Trophoblast cell (in vitro differentiated cells and primary cell): ENCODE measurements at regions not wholly inside any gene's neighbourhood (a gene's known extent, or its start where the extent isn't known, plus 50 kb on each side); places are given as distances from the start of the nearest gene placed in this dataset.

ENCODE experiments used
- DNase-seq, 2 donors: peaks; one replicate each; pipeline ENCODE4 v3.0.0-alpha.2; 2016
- H2AFZ ChIP-seq: 2 replicates; pipeline ENCODE4 v1.6.1; 2013; ENCODE audit warnings: low read length, moderate library complexity, mild to moderate bottlenecking; ENCODE audit not compliant: insufficient read depth, poor library complexity
- H2AK5ac ChIP-seq: 2 replicates; pipeline ENCODE4 v1.6.1; 2013; ENCODE audit warnings: mild to moderate bottlenecking, low read length
- H2BK120ac ChIP-seq: 2 replicates; pipeline ENCODE4 v1.6.1; 2013; ENCODE audit warnings: low read length, mild to moderate bottlenecking, moderate library complexity; ENCODE audit not compliant: insufficient read depth, poor library complexity
- H2BK12ac ChIP-seq: 2 replicates; pipeline ENCODE4 v1.6.1; 2013; ENCODE audit warnings: mild to moderate bottlenecking, low read length, moderate library complexity
- H2BK5ac ChIP-seq: 2 replicates; pipeline ENCODE4 v1.6.1; 2013; ENCODE audit warnings: low read length, low read depth, moderate library complexity, mild to moderate bottlenecking; ENCODE audit not compliant: poor library complexity
- H3K14ac ChIP-seq: 2 replicates; pipeline ENCODE4 v1.6.1; 2013; ENCODE audit warnings: mild to moderate bottlenecking, low read length
- H3K18ac ChIP-seq: 2 replicates; pipeline ENCODE4 v1.6.1; 2013; ENCODE audit warnings: mild to moderate bottlenecking, low read length
- H3K23ac ChIP-seq: 2 replicates; pipeline ENCODE4 v1.6.1; 2013; ENCODE audit warnings: low read length
- H3K27ac ChIP-seq: 2 replicates; pipeline ENCODE4 v1.5.1; 2013; ENCODE audit warnings: low read depth, mild to moderate bottlenecking, inconsistent platforms, low read length, moderate library complexity
- H3K27me3 ChIP-seq: 2 replicates; pipeline ENCODE4 v1.6.1; 2013; ENCODE audit warnings: inconsistent platforms, mild to moderate bottlenecking, low read length, moderate library complexity; ENCODE audit not compliant: insufficient read depth
- H3K36me3 ChIP-seq, 2 experiments: 1 replicate in 1 of 2; 2 replicates in 1 of 2; pipeline ENCODE4 v1.6.1; 2013; ENCODE audit warnings: low read length in 2 of 2, mild to moderate bottlenecking in 2 of 2, moderate library complexity in 1 of 2; ENCODE audit not compliant: insufficient read depth in 2 of 2, control insufficient read depth in 1 of 2
- H3K4ac ChIP-seq: 2 replicates; pipeline ENCODE4 v1.6.1; 2013; ENCODE audit warnings: low read depth, mild to moderate bottlenecking, low read length, moderate library complexity
- H3K4me1 ChIP-seq, 2 experiments: 1 replicate in 1 of 2; 2 replicates in 1 of 2; pipeline ENCODE4 v1.6.1; 2013; ENCODE audit warnings: low read length in 2 of 2, mild to moderate bottlenecking in 2 of 2, moderate library complexity in 1 of 2; ENCODE audit not compliant: insufficient read depth in 2 of 2, control insufficient read depth in 1 of 2
- H3K4me2 ChIP-seq: 2 replicates; pipeline ENCODE4 v1.6.1; 2013; ENCODE audit warnings: inconsistent platforms, mild to moderate bottlenecking, low read length, moderate library complexity
- H3K4me3 ChIP-seq: 2 replicates; pipeline ENCODE4 v1.5.1; 2013; ENCODE audit warnings: mild to moderate bottlenecking, low read depth, low read length, inconsistent platforms
- H3K79me1 ChIP-seq: one replicate; pipeline ENCODE4 v1.6.1; 2013; ENCODE audit warnings: low read length
- H3K79me2 ChIP-seq: 2 replicates; pipeline ENCODE4 v1.6.1; 2013; ENCODE audit warnings: low read length, mild to moderate bottlenecking; ENCODE audit not compliant: control insufficient read depth, insufficient read depth, poor library complexity
- H3K9ac ChIP-seq: 2 replicates; pipeline ENCODE4 v1.6.1; 2013; ENCODE audit warnings: mild to moderate bottlenecking, low read length
- H3K9me3 ChIP-seq: 2 replicates; pipeline ENCODE4 v1.6.1; 2013; ENCODE audit warnings: low read depth, mild to moderate bottlenecking, control low read depth, inconsistent platforms, low read length; ENCODE audit not compliant: insufficient read depth
- H4K12ac ChIP-seq: 2 replicates; pipeline ENCODE4 v1.6.1; 2013; ENCODE audit warnings: low read depth, mild to moderate bottlenecking, low read length, moderate library complexity
- H4K8ac ChIP-seq: 2 replicates; pipeline ENCODE4 v1.6.1; 2013; ENCODE audit warnings: low read depth, mild to moderate bottlenecking, low read length, moderate library complexity
- H4K91ac ChIP-seq: one replicate; pipeline ENCODE4 v1.6.1; 2013; ENCODE audit warnings: low read depth, mild to moderate bottlenecking, low read length, moderate library complexity
- WGBS: extraction: QIAGEN DNeasy Blood & Tissue Kit; methylation state at CpG from one replicate; pipeline ENCODE4 v1.1.7; 2013; ENCODE audit warnings: missing lambda C conversion rate; ENCODE audit not compliant: insufficient read length, insufficient coverage; ENCODE audit errors: extremely low coverage; 5-methylcytosine and 5-hydroxymethylcytosine counted together

DNA sequence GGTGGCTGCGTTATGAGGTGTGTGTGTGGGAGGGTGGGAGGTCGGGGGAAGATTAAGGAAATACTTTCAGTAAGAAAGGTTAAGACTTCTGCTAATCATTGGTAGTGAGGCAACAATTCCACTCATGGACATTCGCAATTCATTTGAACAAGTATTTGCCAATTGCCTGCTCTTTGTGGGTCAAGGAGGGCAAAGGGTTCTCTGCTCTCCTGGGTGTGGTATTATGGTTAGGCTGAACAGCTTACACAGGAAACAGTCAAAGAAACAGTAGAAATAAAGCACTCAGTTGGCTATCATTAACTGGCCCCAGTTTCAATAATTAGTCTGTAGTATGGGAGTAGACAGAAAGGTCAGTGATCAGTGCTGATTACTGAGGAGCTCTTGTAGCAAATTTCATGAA lies 357.0 kb upstream of the FANCL start:
- Histone ChIP-seq H2AFZ (no peak overlapping the region), H3K9me3 (no peaks in the 10 kb centered on the region), H3K9ac (no peak overlapping the region), H3K27ac (no peak overlapping the region), H3K4ac (no peak overlapping the region), H3K79me2 (no peaks in the 10 kb centered on the region), H3K36me3 (no peaks in the 10 kb centered on the region), H2AK5ac (no peak overlapping the region), H3K4me3 (no peak overlapping the region), H4K8ac (no peak overlapping the region), H3K14ac (no peak overlapping the region), H3K4me1 (no peaks in the 10 kb centered on the region), H3K79me1 (no peaks in the 10 kb centered on the region), H2BK12ac (no peak overlapping the region), H3K18ac (no peak overlapping the region), H4K91ac (no peak overlapping the region), H2BK120ac (no peak overlapping the region), H2BK5ac (no peak overlapping the region), H4K12ac (no peak overlapping the region), H3K23ac (no peak overlapping the region), H3K4me2 (no peak overlapping the region), H3K27me3 (no peaks in the 10 kb centered on the region)
- 100% methylated on average over 2 of the region's 3 CpGs for WGBS
- DNase-seq = no peak

DNA sequence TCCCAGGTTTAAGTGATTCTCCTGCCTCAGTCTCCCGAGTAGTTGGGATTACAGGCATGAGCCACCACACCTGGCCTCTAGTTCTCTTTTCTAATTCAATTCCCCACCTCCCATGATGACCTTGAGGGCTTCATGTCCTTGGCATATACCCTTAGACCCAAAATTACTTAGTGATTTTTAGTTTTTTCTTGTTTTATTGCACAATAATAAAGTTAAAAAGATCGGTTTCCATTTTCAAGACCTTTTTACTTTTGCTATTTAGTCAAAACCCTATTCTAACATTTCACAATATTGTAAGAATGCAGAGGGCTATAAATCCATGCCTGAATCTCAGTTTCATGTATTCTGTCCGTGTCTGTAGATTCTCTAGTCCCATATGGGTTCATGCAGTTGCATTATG lies 354.6 kb upstream of the FANCL start:
- no peak overlapping the region for H3K9ac ChIP-seq
- H2BK12ac ChIP-seq = no peak overlapping the region
- no CpG with 5 or more reads among the region's 3 CpGs for WGBS

DNA sequence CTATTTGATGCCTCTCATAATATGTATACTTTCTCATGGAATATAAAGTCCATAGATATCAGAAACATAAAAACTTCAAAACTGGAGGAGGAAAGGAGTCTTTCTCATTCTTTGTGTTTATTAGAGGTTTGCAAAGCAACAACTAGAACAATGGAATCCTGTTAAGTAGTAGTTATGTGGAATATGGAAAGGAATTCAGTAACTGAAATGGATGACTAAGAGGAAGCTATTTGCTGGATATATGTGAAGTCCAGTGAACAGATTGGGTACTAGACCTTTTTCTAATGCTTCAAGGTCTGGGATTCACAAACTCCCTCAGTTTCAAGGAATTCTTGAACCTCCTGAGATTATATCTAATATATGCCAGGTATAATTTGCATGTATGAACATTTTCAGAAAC lies 353.6 kb upstream of the FANCL start:
- Histone ChIP-seq H3K79me2 (no peaks in the 10 kb centered on the region), H3K4me2 (no peak overlapping the region), H3K79me1 (no peaks in the 10 kb centered on the region), H4K12ac (no peak overlapping the region), H3K4me1 (no peaks in the 10 kb centered on the region), H3K27me3 (no peaks in the 10 kb centered on the region), H3K23ac (no peak overlapping the region), H4K8ac (no peak overlapping the region), H3K27ac (no peak overlapping the region), H3K36me3 (no peaks in the 10 kb centered on the region), H2AK5ac (no peak overlapping the region), H3K4ac (no peak overlapping the region), H3K9ac (no peak overlapping the region), H2BK12ac (no peak overlapping the region), H3K9me3 (no peaks in the 10 kb centered on the region), H3K18ac (no peak overlapping the region), H2AFZ (no peak overlapping the region), H2BK5ac (no peak overlapping the region), H2BK120ac (no peak overlapping the region), H3K14ac (no peak overlapping the region), H3K4me3 (no peak overlapping the region), H4K91ac (no peak overlapping the region)
- DNase-seq = peak in 1 of 2 donors; percentile 38

More for the DNA sequence above, 354.6 kb upstream of the FANCL start:
- H3K79me1 ChIP-seq = no peaks in the 10 kb centered on the region
- no peak overlapping the region for H3K14ac ChIP-seq
- H3K23ac ChIP-seq = no peak overlapping the region
- DNase-seq = no peak
- no peaks in the 10 kb centered on the region for H3K4me1 ChIP-seq
- no peak overlapping the region for H4K91ac ChIP-seq
- no peak overlapping the region for H4K12ac ChIP-seq
- no peak overlapping the region for H2BK120ac ChIP-seq
- H3K4ac ChIP-seq = no peak overlapping the region
- H3K79me2 ChIP-seq = no peaks in the 10 kb centered on the region
- H2BK5ac ChIP-seq = no peak overlapping the region
- H4K8ac ChIP-seq = no peak overlapping the region
- no peak overlapping the region for H2AK5ac ChIP-seq
- no peak overlapping the region for H3K27ac ChIP-seq
- H3K36me3 ChIP-seq = no peaks in the 10 kb centered on the region
- H3K4me2 ChIP-seq = no peak overlapping the region
- H2AFZ ChIP-seq = no peak overlapping the region
- H3K18ac ChIP-seq = no peak overlapping the region
- no peak overlapping the region for H3K4me3 ChIP-seq
- H3K27me3 ChIP-seq = no peaks in the 10 kb centered on the region
- no peaks in the 10 kb centered on the region for H3K9me3 ChIP-seq

DNA sequence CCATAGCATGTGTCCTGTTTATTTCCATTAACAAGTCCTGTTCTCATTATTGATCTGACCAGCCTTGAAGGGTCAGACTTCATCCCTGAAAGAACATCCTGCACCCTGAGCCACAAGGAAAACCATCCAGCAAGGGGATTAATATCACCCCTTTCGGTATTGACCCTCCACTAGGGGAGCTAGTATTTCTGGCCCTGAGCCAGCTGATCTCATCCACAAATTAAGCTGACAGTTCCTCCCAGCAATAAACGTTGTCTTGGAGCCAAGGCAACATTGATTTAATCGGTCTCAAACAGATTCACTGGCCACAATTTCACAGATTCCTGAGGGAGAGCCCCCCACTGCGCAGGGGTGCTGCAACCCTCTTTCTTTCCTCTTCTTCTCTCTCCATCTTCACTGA lies 353.1 kb upstream of the FANCL start:
- DNase-seq = no peak

More for the DNA sequence above, 353.1 kb upstream of the FANCL start:
- no peak overlapping the region for H3K27ac ChIP-seq
- H2BK120ac ChIP-seq = no peak overlapping the region
- no peak overlapping the region for H3K4ac ChIP-seq
- no peak overlapping the region for H2AK5ac ChIP-seq
- no peaks in the 10 kb centered on the region for H3K79me2 ChIP-seq
- no peaks in the 10 kb centered on the region for H3K36me3 ChIP-seq
- H3K4me2 ChIP-seq = no peak overlapping the region
- H2AFZ ChIP-seq = no peak overlapping the region
- H4K12ac ChIP-seq = no peak overlapping the region
- H3K9me3 ChIP-seq = no peaks in the 10 kb centered on the region
- no peak overlapping the region for H2BK5ac ChIP-seq
- H3K14ac ChIP-seq = no peak overlapping the region
- no CpG with 5 or more reads among the region's 4 CpGs for WGBS
- no peak overlapping the region for H3K9ac ChIP-seq
- H3K23ac ChIP-seq = no peak overlapping the region
- H3K4me3 ChIP-seq = no peak overlapping the region
- H2BK12ac ChIP-seq = no peak overlapping the region
- H4K91ac ChIP-seq = no peak overlapping the region
- no peaks in the 10 kb centered on the region for H3K27me3 ChIP-seq
- H3K79me1 ChIP-seq = no peaks in the 10 kb centered on the region
- no peak overlapping the region for H3K18ac ChIP-seq
- H4K8ac ChIP-seq = no peak overlapping the region
- H3K4me1 ChIP-seq = no peaks in the 10 kb centered on the region
